Adrenal gland (tissue), 5 donors: ENCODE measurements at regions not wholly inside any gene's neighbourhood (a gene's known extent, or its start where the extent isn't known, plus 50 kb on each side); places are given as distances from the start of the nearest gene placed in this dataset.

Experiments
- CTCF ChIP-seq, 6 experiments: fragments of 450-650 bp in 4 of 6; fragments of 200-600 bp in 2 of 6; sonication (generic) in 1 of 6; IDR thresholded peaks; 1 replicate in 5 of 6; 2 replicates in 1 of 6; pipeline versions ENCODE4 v1.5.1 to v1.8.0; 2016 to 2021; ENCODE audit warnings: antibody characterized with exemption in 6 of 6, mild to moderate bottlenecking in 2 of 6, moderate library complexity in 1 of 6
- POLR2A ChIP-seq, 2 donors: fragments of 450-650 bp; IDR thresholded peaks; one replicate each; pipeline ENCODE4 v1.6.1; 2017; ENCODE audit warnings: antibody characterized with exemption in 2 of 2, mild to moderate bottlenecking in 2 of 2, moderate library complexity in 1 of 2
- donor health status: DM: no; HTN: no; CAD: no.

- TF ChIP-seq CTCF (IDR thresholded peaks at IDR 0.05) (no peak), POLR2A (IDR thresholded peaks at IDR 0.05) (no peak)
Measured at GRCh38 chr14:103257211-103257962, 76.7 kb upstream of the EIF5 start.
